Caki2 (cell line): ENCODE measurements at regions not wholly inside any gene's neighbourhood (a gene's known extent, or its start where the extent isn't known, plus 50 kb on each side); places are given as distances from the start of the nearest gene placed in this dataset.

Experiments
- DNase-seq: peaks from one replicate; pipeline ENCODE4 v3.0.0-alpha.2; 2015; ENCODE audit warnings: low read depth
- in situ Hi-C: cut with HindIII; loops from 2 replicates; pipeline ENCODE4 v1.10.0; 2016; ENCODE audit warnings: low sequenced_read_pairs, low pct_unique_long_range_greater_than_20kb, mixed read lengths

DNA sequence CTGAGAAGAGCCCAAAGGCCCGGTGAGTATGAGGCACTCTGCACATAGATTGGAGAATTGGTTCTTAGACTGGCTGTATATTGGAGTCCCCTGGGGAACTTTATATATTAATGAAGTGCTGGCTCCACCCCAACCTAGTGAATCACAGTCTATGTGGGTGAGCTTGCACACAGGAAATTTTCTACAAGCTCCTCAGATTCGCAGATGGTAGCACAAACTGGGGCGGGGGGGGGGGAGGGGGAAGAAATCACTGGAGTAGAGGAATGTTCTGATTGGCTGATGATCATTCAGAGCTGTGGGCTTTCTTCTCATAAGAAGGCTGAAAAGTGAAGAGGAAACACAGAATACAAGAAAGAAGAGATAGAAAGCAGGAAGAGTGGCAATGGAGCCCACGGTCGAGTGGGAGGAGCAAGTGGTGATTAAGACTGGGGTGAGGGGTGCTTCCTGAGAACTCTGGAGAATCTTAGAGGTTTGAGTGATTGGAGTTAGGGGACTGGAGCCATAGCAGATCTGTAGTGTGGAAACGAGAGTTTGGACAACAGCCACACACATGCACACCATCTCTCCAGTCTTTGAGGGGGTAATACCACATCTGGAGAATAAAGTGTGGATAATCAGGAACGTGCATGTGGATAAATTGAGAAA, 465.9 kb upstream of the DAB1 start:
- no peak for DNase-seq
- in situ Hi-C loops, result no loop called here

DNA sequence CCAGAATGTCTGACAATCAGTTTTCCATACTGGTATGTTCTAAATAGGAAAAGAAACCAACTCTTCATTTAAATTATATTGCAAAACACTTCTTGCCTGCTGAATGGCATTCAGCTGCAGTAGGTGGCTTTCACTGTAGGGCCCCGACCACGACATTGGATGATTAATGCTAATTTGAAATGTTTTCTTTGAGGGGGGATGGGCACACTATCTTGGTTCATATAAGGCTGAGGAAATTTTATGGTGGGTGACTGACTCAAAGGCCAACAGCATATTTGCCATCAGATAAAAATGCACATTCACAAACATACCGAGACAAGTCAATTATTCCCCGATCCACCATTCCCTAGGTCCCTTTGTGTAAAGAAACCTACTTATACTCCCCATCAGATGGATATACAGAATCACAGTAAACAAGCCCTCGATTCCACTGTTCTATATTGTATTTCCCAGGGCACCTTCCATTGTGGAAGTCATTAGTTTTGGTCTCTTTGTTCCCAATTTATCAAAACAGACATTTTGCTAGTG, 464.2 kb upstream of the DAB1 start:
- no peak for DNase-seq

DNA sequence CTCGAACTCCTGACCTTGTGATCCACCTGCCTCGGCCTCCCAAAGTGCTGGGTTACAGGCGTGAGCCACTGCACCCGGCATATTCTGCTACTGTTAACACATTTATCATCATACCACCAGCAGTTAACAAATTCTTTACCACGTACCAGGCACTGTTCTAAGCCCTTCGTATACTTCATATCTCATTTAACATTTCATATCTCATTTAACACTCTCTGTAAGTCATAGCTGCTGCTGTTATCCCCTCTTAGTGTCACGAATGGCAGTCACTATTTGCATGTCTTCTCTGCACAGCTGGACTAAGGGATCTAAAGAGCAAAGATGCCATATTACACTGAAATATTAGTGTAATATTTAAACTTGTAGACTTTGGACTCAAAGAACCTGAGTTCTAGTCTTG, 462.5 kb upstream of the DAB1 start:
- in situ Hi-C loops, result no loop called here
- no peak for DNase-seq

More for the DNA sequence above, 464.2 kb upstream of the DAB1 start:
- in situ Hi-C loops, result no loop called here

DNA sequence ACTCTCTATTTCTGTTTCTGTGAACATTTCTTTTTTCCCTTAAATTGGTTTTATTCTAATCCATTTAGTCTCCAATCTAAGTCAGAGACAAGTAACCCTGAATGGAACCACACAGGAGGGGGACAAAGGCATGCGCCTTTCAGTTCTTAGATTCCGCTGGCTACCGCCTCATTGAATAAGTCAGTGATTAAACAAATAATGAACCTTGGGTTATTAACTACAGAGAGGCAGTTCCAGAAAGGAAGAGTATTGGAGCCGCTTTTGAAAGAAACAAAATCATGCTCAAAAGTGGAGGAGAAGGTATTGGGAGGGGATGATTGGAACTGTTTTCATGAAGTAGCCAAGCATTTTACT, 459.8 kb upstream of the DAB1 start:
- in situ Hi-C loops, result no loop called here
- no peak for DNase-seq

DNA sequence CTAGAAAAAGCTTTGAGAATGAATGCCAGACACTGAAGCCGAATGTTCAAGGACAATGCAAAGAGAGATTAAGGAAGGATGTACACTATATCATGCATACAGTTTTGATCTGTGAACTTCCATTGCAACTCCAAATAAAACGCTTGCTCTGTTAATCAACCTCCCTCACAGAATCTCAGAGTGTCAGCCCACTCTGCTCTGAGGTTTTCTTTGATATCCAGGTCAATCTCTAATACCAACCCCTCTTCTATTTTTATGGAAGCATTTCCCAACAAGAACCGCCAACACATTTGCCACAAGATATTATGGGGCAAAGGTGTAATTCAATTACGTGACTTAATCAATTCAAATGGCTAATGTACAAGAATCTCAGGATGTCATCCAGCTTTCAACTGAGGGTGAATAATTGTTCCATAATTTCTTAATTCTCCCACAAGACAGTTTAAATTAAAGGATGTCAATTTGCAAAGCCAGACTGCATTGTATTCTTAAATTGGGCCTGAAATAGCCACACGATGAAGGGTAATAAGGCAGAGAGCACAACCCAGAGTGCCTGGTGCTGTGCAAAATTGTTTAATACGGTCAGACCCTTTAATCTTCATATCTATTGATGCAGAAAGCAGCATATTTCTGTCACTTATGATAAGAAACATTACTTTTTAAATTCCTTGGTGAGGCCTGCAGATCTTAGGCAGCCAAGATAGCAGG, 459.2 kb upstream of the DAB1 start:
- in situ Hi-C loops, result no loop called here
- DNase-seq, result no peak

DNA sequence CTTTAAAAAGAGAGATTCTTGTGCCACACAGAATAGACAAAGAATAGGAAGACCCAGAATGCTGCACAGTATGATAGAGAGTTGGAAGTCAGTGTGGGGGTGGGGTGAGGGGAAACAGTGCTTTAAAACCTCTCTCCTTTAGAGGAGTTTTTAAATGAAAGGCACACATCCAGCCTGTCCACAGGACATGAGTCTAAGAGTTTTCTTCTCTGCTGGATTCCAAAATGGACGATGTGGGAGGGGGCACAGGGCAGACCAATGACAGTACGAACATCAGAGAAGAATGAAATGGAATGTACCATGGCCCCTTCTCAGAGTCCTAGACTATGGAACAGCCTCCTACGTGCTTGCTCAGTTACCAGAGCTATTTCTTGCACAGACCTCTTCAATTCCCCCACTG, 458.2 kb upstream of the DAB1 start:
- in situ Hi-C loops, result no loop called here
- no peak for DNase-seq

DNA sequence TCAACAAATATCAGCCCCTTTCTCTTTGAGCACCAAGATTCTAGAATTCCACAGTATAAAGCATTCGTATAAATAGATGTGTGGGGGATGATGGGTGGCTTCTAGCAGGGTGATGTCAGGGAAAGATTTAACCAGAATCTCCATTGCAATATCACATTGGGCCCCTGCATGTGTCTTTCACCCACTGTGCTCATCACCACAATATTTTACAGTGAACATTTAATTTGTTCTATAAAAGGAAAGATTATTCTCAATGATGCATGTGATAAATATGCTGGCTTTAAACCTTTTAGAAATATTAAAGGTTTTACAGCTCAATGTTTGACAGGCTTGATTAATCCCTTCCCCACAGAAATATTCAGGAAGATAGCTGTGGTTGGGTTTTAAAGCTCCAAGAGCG, 457.8 kb upstream of the DAB1 start:
- DNase-seq, result no peak
- in situ Hi-C loops, result no loop called here

DNA sequence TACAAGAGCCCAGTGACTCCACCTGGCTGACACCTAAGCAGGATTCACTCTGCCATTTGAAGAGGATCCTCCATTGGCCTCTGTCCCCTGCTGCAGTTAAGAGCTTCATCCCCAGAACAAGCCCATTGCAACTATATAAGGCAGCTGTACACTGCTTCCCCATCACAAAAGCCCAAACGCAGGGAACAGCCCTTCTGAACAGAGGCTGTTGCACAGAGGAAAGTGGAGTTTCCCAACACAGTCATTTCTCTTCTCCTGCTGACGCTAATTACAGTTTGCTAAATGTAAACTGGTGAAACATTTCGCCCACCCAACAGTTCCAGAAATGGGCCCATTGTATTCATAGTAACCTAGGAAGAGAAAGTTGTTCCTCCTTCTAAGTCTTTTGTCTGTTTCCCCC, 455.8 kb upstream of the DAB1 start:
- DNase-seq, result no peak
- in situ Hi-C loops, result no loop called here

DNA sequence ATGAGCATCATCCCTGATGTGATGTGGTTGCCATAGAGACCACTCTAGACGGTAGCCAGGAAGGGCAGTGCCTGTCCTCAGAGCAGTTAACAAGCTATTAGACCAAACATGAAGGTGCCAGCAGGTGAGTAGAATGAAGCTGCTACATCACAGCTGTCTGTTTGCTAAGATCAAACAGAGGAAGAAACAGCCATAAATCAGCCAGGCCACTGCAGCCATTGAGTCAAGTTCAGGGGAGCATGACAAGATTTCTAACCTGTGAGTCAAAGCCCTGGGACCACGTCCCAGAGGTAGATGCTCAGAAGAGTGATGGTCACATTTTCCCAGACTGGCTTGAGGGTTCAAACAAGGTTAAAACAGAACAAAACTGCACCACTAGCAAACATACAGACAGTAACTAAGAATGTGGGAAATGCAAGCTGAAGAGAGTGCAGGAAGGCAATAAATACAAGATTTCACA, 450.6 kb upstream of the DAB1 start:
- DNase-seq, result peak; percentile 9
- in situ Hi-C loops, result no loop called here

DNA sequence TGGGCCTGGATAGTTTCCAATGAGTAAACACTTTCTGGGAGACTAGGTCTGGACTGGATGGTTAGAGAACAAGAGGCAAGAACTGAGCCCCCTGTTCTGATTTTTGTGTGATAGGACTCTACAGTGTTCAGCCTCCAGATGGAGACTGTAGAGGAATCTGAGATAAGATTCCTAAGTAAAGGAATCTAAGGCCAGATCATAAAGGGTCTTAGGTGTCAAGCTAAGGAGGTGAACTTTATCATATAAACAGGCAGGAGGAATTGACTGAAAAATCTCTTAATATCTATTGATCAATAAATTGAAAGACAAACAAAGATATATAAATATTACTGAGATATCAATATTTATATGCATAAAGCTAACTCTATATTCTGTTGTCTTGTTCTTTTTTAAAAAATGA, 449.1 kb upstream of the DAB1 start:
- DNase-seq, result no peak
- in situ Hi-C loops, result no loop called here

DNA sequence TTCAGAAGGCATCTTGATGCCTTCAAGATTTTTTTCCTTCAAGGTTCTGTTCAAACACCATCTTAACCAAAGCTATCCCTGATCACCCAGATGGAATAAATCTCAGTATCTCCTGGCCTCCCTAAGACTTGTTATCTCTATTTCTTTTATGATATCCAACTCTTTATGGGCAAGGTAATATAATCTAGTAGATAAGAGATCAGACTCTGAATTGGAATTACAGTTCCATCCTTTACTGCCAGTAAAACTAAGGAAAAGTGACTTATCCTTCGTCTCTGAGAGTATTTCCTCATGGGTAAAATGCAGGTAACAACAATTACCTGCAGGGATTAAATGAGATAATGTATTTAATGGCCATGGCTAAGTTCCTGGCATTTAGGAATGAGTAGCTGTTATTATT, 445.0 kb upstream of the DAB1 start:
- DNase-seq, result no peak
- in situ Hi-C loops, result no loop called here

DNA sequence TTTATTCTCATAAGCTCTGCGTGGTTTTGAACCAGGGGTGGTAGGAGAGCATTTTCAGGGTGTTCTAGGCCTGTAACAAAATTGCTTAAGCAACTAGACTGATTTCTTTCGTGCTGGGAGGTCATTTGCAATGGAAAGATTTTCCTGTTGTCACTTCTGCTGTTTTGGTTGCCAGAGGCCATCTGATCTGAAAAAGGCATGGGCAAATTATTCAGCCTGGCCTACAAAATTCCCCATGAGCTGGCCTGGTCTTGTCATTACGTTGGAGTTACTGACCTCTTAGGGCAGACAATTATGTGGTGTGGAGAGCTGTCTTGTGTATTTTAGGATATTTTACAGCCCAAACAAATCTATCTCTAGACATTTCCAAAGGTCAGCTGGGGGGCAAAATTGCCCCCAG, 444.4 kb upstream of the DAB1 start:
- no peak for DNase-seq
- in situ Hi-C loops, result no loop called here

DNA sequence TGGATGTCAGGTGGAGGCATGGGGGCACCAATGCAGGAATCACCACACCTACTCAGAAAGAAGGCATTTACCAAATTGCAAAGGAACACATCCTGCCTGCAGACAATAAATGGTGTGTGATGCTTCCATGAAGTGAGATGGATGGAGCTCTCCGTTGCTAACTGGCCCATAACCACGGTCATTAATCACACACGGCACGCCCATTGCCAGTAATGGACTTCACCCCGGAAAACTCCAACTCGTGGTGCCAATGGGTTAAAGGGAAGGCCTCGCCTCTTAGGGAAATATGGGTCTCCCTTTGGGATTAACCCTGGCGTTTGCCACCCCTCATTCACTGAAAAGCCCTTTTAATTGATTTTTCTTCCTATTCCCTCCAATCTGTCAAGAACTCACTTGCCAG, 443.1 kb upstream of the DAB1 start:
- no peak for DNase-seq
- in situ Hi-C loops, result no loop called here

DNA sequence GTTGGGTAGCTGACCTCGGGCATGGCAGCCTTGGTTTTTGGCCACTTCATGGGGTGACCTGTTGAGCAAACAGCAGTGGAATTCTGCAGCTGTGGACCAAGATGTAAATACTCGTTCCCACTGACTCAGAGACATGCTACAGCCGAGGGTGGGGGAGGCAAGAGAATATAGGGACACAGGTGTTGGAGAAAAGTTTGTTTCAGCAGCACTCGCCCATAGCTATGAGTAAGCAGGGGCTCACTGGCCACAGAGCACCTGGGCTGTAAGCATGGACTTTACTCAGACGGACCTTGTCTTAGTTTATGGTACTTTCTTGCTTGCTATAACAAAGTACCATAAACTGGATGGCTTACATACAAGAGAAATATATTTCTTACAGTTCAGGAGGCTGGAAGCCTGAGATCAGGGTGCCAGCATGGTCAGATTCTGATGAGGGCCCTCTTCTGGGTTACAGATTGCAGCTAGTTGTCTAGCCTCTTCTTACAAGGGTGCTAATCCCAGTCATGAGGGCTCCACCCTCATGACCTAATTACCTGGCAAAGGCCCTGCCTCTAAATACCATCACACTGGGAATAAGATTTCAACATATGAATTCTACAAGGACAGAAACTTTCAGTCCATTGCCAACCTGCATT, 437.2 kb upstream of the DAB1 start:
- in situ Hi-C loops, result no loop called here
- DNase-seq, result no peak

DNA sequence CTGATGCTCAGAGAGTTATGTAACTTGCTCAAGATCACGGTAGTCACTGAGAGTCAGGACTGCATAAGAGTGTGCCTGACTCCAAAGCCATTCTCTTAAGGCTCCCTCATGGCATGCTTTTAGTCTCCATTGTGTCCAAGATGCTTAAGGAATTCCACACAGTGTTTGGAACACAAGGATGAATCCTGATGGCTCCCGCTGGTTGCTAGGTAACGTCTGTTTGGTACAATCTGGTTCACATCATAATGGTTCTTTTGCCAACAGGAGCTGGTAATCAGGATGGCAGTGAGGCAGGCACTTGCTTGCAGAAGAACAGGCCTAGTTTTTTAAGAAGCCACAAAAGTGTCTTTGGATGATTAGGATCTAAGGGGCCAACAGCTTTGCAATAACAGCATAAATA, 436.5 kb upstream of the DAB1 start:
- in situ Hi-C loops, result no loop called here

DNA sequence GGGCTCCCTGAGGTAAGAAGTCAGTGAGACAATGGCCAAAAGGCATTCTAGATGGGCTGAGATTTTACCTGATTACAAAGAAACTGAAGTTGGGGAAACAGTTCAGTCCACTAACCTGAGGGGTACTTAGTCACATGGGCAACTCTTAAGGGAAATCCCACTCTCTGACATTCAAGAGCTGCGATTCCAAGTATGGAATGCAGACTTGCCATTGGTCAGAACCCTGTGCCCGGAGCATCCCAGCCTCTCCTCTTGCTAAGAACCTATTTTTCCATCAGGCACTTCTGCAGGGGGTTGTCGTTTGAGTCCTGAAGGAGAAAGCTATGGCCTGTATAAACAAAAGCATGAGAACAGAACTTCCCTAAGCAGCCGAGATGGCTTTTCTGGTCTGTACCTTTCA, 434.9 kb upstream of the DAB1 start:
- DNase-seq, result no peak
- in situ Hi-C loops, result no loop called here

More for the DNA sequence above, 436.5 kb upstream of the DAB1 start:
- DNase-seq, result no peak

DNA sequence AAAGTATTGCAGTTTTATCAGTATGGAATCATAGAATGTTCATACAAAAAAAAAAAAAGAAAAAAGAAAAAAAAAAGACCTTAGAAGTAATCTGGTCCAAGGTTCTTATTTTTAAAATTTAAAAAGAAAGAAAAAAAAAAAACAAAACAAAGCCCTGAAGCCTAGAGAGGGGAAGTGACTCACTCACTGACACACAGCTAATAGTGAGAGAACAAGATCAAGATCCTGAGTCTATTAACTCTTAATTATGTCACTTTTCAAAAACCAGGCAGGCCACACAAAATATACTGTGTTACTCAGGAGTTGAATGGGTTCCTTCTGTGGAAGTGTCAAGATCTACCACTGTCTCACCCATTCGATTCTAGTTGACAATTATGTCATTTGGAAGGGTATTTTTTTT, 433.9 kb upstream of the DAB1 start:
- DNase-seq, result no peak
- in situ Hi-C loops, result no loop called here

DNA sequence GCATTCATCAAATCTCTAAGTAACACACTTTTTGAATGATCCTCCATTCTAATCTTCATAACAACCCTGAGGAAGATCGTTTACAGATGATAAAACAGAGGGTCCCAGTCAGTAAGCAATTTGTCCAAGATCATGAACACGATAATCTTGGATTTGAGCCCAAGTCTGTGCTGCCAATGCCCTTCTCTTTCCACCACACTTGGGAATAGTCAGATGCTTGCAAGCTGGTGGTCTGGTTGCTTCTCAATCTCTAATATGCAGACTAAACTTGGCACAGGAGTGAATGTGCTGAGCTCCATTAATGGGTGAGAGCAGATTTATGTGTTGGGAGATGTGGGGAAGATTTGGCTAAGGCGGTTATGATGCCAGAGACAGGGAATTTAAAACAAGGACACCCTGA, 430.6 kb upstream of the DAB1 start:
- in situ Hi-C loops, result no loop called here
- no peak for DNase-seq

DNA sequence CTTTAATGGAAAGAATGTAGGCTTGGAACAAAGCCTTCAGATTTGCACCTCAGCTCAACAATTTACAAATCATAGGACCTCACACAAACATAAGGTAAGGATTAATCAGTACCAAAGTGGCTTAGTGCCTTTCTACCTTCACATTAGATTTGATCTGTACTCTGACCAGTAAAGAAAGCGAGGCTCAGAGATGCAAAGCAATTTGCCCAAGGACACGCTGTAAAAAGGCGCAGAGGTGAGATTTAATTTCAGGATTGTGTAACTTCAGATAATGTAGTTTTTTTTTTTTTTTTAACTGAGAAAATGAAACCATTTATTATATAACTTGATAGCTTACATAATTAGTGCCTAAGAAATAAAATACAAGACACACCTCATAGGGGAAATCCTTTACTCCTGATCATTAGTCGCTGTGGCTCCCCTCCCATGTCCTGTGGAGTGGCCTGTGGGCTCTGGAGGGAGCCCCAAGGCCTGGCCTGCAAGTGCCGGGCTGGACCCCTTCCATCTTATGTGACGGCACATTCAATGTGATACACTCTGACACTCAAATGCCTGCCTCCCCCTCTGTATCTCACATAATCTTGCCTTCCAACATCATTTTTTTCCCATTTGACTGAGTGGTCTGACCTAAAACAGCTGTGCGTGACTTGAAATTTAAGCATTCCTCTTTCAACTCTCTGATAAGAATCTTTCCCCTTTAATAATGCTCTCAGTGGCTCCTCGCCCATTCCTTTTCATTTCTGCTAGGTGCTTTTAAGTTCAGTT, 426.5 kb upstream of the DAB1 start:
- in situ Hi-C loops, result no loop called here
- no peak for DNase-seq
